OCI-LY7 (cell line): ENCODE measurements at regions not wholly inside any gene's neighbourhood (a gene's known extent, or its start where the extent isn't known, plus 50 kb on each side); places are given as distances from the start of the nearest gene placed in this dataset.

ENCODE experiments used
- BruUV-seq: library from RNA; stranded (reverse); fragments of 400-500 nt; replicated peaks from 2 replicates; lab custom pipeline; 2021; lab: Mats Ljungman, UMichigan
- CTCF ChIA-PET: fragments of 300-600 bp; sonication (Branson Sonifier 250); formaldehyde crosslinking; loops from one replicate; lab custom pipeline; 2022; ENCODE audit warnings: antibody characterized with exemption; ENCODE audit not compliant: unreplicated experiment; lab: Charles Lee
- POLR2A ChIA-PET: fragments of 300-600 bp; sonication (Branson Sonifier 250); formaldehyde crosslinking; loops from one replicate; lab custom pipeline; 2022; ENCODE audit warnings: antibody characterized with exemption; lab: Charles Lee
- DNase-seq: peaks from one replicate; pipeline ENCODE4 v3.0.0-alpha.2; 2015; ENCODE audit warnings: low spot score
- H2AFZ ChIP-seq: fragments of 200-600 bp; sonication (generic), shearing (Covaris generic); 2 replicates; pipeline ENCODE4 v1.6.1; 2014; ENCODE audit warnings: mild to moderate bottlenecking, antibody characterized with exemption, low read length, moderate library complexity
- H3K27ac ChIP-seq: fragments of 200-600 bp; sonication (generic); 2 replicates; pipeline ENCODE4 v1.5.1; 2014; ENCODE audit warnings: mixed run types, low read depth, mild to moderate bottlenecking, moderate library complexity, low read length, inconsistent platforms; ENCODE audit not compliant: poor library complexity, severe bottlenecking
- H3K36me3 ChIP-seq: fragments of 200-600 bp; sonication (generic); 2 replicates; pipeline ENCODE4 v1.6.1; 2014; ENCODE audit warnings: mild to moderate bottlenecking, antibody characterized with exemption, low read length, moderate library complexity, mixed read lengths; ENCODE audit not compliant: insufficient read depth
- H3K4me1 ChIP-seq: fragments of 200-600 bp; sonication (generic); 2 replicates; pipeline ENCODE4 v1.5.1; 2014; ENCODE audit warnings: mild to moderate bottlenecking, low read length; ENCODE audit not compliant: insufficient read depth, poor library complexity, severe bottlenecking
- H3K4me2 ChIP-seq: fragments of 200-600 bp; sonication (generic); 2 replicates; pipeline ENCODE4 v1.6.1; 2014; ENCODE audit warnings: mild to moderate bottlenecking, low read length
- H3K4me3 ChIP-seq: fragments of 200-600 bp; sonication (generic); 2 replicates; pipeline ENCODE4 v1.5.1; 2014; ENCODE audit warnings: mild to moderate bottlenecking, low read depth, low read length; ENCODE audit not compliant: poor library complexity, severe bottlenecking
- H3K79me2 ChIP-seq: fragments of 200-600 bp; sonication (generic); 2 replicates; pipeline ENCODE4 v1.6.1; 2016; ENCODE audit warnings: low read depth, mild to moderate bottlenecking, low read length, moderate library complexity, mixed read lengths; ENCODE audit not compliant: insufficient read depth
- H3K9me2 ChIP-seq: fragments of 200-600 bp; sonication (generic); 2 replicates; pipeline ENCODE4 v1.6.1; 2016; ENCODE audit warnings: mild to moderate bottlenecking, low read length, mixed read lengths; ENCODE audit not compliant: insufficient read depth
- H3K9me3 ChIP-seq: fragments of 200-600 bp; sonication (generic); 2 replicates; pipeline ENCODE4 v1.6.1; 2014; ENCODE audit warnings: mild to moderate bottlenecking, mixed run types, low read length, mixed read lengths
- H4K20me1 ChIP-seq: fragments of 200-600 bp; sonication (generic); 2 replicates; pipeline ENCODE4 v1.6.1; 2014; ENCODE audit warnings: mild to moderate bottlenecking, antibody characterized with exemption, low read length, moderate library complexity, mixed read lengths; ENCODE audit not compliant: insufficient read depth
- EZH2phosphoT487 ChIP-seq: fragments of 200-600 bp; sonication (generic); IDR thresholded peaks from 2 replicates; pipeline ENCODE4 v1.6.1; 2018; ENCODE audit warnings: low read depth, borderline replicate concordance, mild to moderate bottlenecking, mixed run types, antibody characterized with exemption, low read length, moderate library complexity, mixed read lengths
- intact Hi-C: fragments of 100-400 bp; cut with micrococcal nuclease; formaldehyde crosslinking; loops from one replicate; pipeline ENCODE4 v1.10.0; 2022; ENCODE audit not compliant: unreplicated experiment
- TF ChIP-seq, protein P1 (sequence below): fragments of 200-600 bp; sonication (generic); conservative IDR thresholded peaks from 2 replicates; pipeline ENCODE4 v1.5.1; 2014; ENCODE audit warnings: mild to moderate bottlenecking, antibody characterized with exemption, low read length, moderate library complexity, mixed read lengths

DNA sequence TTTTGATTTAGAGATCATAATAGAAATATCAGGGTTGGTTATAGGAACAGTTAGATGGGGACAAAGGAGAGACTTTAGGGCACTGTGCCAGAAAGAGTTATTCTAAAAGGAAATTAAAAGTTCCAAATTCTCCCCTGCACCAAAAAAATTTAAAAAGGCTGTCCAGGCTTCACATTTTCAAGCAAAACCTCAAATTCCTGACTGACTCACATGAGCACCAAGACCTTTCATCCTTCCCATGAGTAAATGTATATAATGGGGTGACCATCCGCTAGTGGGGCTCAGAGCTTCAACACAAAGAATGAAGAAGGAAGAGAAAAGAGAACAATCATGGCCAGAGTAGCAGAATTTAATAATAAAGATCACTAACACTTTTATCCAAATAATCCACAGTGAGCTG lies 131.6 kb upstream of the MROH9 start:
- no peaks in the 10 kb centered on the region for H3K4me1 ChIP-seq
- no TSS peak for BruUV-seq
- H3K4me3 ChIP-seq: no peak overlapping the region
- H3K79me2 ChIP-seq: no peaks in the 10 kb centered on the region
- H3K9me3 ChIP-seq: no peaks in the 10 kb centered on the region
- H3K27ac ChIP-seq: no peak overlapping the region
- POLR2A ChIA-PET: no interaction called here
- no peaks in the 10 kb centered on the region for H3K36me3 ChIP-seq
- TF ChIP-seq EZH2phosphoT487: no peak
- TF ChIP-seq, protein P1, sequence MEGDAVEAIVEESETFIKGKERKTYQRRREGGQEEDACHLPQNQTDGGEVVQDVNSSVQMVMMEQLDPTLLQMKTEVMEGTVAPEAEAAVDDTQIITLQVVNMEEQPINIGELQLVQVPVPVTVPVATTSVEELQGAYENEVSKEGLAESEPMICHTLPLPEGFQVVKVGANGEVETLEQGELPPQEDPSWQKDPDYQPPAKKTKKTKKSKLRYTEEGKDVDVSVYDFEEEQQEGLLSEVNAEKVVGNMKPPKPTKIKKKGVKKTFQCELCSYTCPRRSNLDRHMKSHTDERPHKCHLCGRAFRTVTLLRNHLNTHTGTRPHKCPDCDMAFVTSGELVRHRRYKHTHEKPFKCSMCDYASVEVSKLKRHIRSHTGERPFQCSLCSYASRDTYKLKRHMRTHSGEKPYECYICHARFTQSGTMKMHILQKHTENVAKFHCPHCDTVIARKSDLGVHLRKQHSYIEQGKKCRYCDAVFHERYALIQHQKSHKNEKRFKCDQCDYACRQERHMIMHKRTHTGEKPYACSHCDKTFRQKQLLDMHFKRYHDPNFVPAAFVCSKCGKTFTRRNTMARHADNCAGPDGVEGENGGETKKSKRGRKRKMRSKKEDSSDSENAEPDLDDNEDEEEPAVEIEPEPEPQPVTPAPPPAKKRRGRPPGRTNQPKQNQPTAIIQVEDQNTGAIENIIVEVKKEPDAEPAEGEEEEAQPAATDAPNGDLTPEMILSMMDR: no peak
- H3K9me2 ChIP-seq: no peaks in the 10 kb centered on the region
- CTCF ChIA-PET: no interaction called here
- no peak for DNase-seq
- intact Hi-C loops: no loop called here
- H2AFZ ChIP-seq: no peak overlapping the region
- no peak overlapping the region for H3K4me2 ChIP-seq
- no peaks in the 10 kb centered on the region for H4K20me1 ChIP-seq

DNA sequence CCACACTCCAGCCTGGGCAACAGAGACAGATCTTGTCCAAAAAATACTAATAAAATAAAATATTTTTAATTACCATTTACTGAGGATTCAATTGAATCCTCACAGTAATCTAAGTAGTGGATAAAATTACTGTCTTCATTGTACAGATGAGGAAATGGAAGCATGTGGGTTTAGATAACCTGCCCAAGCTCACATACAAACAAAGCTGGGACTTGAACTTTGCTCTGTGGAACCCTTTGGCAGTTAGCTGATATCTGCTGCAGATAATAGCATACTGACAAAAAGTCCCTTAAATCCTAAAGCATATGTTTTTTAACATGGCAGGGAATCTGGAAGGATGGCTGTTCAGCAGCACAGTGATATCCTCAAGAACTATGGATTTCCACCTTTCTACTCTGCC lies 130.9 kb upstream of the MROH9 start:
- no peak overlapping the region for H3K4me3 ChIP-seq
- POLR2A ChIA-PET: interaction anchor here (1.0 kb wide), 1 partner anchor 14 kb away, joined by 3 read pairs; no protein-coding TSS in a partner anchor
- H2AFZ ChIP-seq: no peak overlapping the region
- H3K9me3 ChIP-seq: no peaks in the 10 kb centered on the region
- no peak for DNase-seq
- TF ChIP-seq, protein P1: no peak
- TF ChIP-seq EZH2phosphoT487: no peak
- no peaks in the 10 kb centered on the region for H3K9me2 ChIP-seq
- H3K79me2 ChIP-seq: no peaks in the 10 kb centered on the region
- no peaks in the 10 kb centered on the region for H4K20me1 ChIP-seq
- H3K27ac ChIP-seq: no peak overlapping the region
- CTCF ChIA-PET: no interaction called here
- no peaks in the 10 kb centered on the region for H3K36me3 ChIP-seq
- no peaks in the 10 kb centered on the region for H3K4me1 ChIP-seq
- intact Hi-C loops: no loop called here
- H3K4me2 ChIP-seq: no peak overlapping the region
- BruUV-seq: no TSS peak

DNA sequence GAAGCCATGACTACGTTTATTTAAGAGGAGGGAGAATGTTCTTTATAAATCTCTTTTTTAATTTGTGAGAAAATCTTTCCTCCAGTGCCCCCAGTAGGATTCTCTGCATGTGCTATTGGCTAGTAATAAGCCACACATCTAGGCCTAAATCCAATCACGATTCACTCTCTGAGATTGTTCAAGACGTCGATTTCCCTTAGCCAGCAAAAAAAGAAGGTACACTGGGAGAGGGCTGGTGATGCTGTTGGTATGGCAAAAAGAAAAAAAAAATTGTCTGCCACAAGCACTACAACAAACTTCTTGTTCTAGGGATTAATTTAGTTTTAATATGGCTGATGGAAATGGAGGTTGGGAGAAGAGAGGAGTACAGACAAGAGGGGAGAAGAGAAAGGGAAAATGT lies 130.5 kb upstream of the MROH9 start:
- ChIA-PET POLR2A (interaction anchor here (1.0 kb wide), 1 partner anchor 15 kb away, joined by 3 read pairs; no protein-coding TSS in a partner anchor), CTCF (interaction anchor here (0.5 kb wide), 1 partner anchor 456 kb away, joined by 3 read pairs; no protein-coding TSS in a partner anchor)
- Histone ChIP-seq H3K9me3 (no peaks in the 10 kb centered on the region), H3K36me3 (no peaks in the 10 kb centered on the region), H3K79me2 (no peaks in the 10 kb centered on the region), H3K4me3 (no peak overlapping the region), H3K9me2 (no peaks in the 10 kb centered on the region), H3K4me1 (no peaks in the 10 kb centered on the region), H2AFZ (no peak overlapping the region), H4K20me1 (no peaks in the 10 kb centered on the region), H3K4me2 (no peak overlapping the region), H3K27ac (no peak overlapping the region)
- no TSS peak for BruUV-seq
- no peak for TF ChIP-seq EZH2phosphoT487
- TF ChIP-seq, protein P1: no peak
- DNase-seq: no peak
- intact Hi-C loops: no loop called here
